NCI-H82 treated with DMSO at 0.1 percent for 48 hours (cell line): ENCODE measurements at regions not wholly inside any gene's neighbourhood (a gene's known extent, or its start where the extent isn't known, plus 50 kb on each side); places are given as distances from the start of the nearest gene placed in this dataset.
"Not testable (repeated sequence)": the region's sequence is repeated elsewhere in the genome, so short reads cannot be mapped to it uniquely, and the experiment has no call there.

Source experiments
- DNase-seq: peaks from one replicate; lab custom pipeline; 2025; ENCODE audit not compliant: unreplicated experiment; lab: John Stamatoyannopoulos, UW

- no peak for DNase-seq
Observed at GRCh38 chr6:88499845-88500699, 333.9 kb upstream of the CNR1 start.

- DNase-seq = no peak
Observed at GRCh38 chr6:88499436-88499835, 333.3 kb upstream of the CNR1 start.

- DNase-seq = not testable (repeated sequence)
Observed at GRCh38 chr6:88497403-88497802, 331.3 kb upstream of the CNR1 start.

- DNase-seq = no peak
Observed at GRCh38 chr6:88494401-88495140, 328.4 kb upstream of the CNR1 start.

- DNase-seq = no peak
Observed at GRCh38 chr6:88493717-88494116, 327.6 kb upstream of the CNR1 start.

GRCh38 chr6:88492824-88493223 lies 326.7 kb upstream of the CNR1 start:
- no peak for DNase-seq

GRCh38 chr6:88492241-88492640 lies 326.1 kb upstream of the CNR1 start:
- no peak for DNase-seq

- no peak for DNase-seq
Observed at GRCh38 chr6:88491266-88491880, 325.2 kb upstream of the CNR1 start.

- no peak for DNase-seq
Observed at GRCh38 chr6:88490908-88491264, 324.7 kb upstream of the CNR1 start.

GRCh38 chr6:88490195-88490907 lies 324.2 kb upstream of the CNR1 start:
- DNase-seq = no peak

GRCh38 chr6:88483424-88483823 lies 317.3 kb upstream of the CNR1 start:
- DNase-seq = no peak

GRCh38 chr6:88482465-88482864 lies 316.3 kb upstream of the CNR1 start:
- no peak for DNase-seq

GRCh38 chr6:88481519-88481918 lies 315.4 kb upstream of the CNR1 start:
- DNase-seq = no peak

GRCh38 chr6:88480816-88481215 lies 314.7 kb upstream of the CNR1 start:
- DNase-seq = no peak

- no peak for DNase-seq
Observed at GRCh38 chr6:88477413-88477812, 311.3 kb upstream of the CNR1 start.

- DNase-seq = peak; percentile 31
Observed at GRCh38 chr6:88476388-88476787, 310.2 kb upstream of the CNR1 start.

GRCh38 chr6:88474720-88475119 lies 308.6 kb upstream of the CNR1 start:
- DNase-seq = no peak

GRCh38 chr6:88473589-88473988 lies 307.4 kb upstream of the CNR1 start:
- no peak for DNase-seq

GRCh38 chr6:88472851-88473525 lies 306.8 kb upstream of the CNR1 start:
- DNase-seq = no peak

- no peak for DNase-seq
Observed at GRCh38 chr6:88459643-88460042, 293.5 kb upstream of the CNR1 start.

GRCh38 chr6:88459189-88459588 lies 293.0 kb upstream of the CNR1 start:
- DNase-seq = no peak
